SK-N-SH treated with all-trans-retinoic acid at 6 μM for 48 hours (cell line): ENCODE measurements at regions not wholly inside any gene's neighbourhood (a gene's known extent, or its start where the extent isn't known, plus 50 kb on each side); places are given as distances from the start of the nearest gene placed in this dataset.

Experiments used
- ATAC-seq: fragments of 200-7000 bp; cut with Tn5 transposase; 3 replicates; pipeline ENCODE4 v1.9.1; 2020; ENCODE audit warnings: mild to moderate bottlenecking, moderate library complexity
- ARNTL ChIP-seq: fragments of 450-650 bp; formaldehyde crosslinking; IDR thresholded peaks from 2 replicates; pipeline ENCODE4 v1.5.0; 2020; ENCODE audit warnings: low read depth, mild to moderate bottlenecking, moderate library complexity, borderline replicate concordance
- BACH2 ChIP-seq: fragments of 250-450 bp; sonication (Bioruptor Pico); IDR thresholded peaks from 2 replicates; pipeline ENCODE4 v1.9.0; 2021; ENCODE audit warnings: mild to moderate bottlenecking, borderline replicate concordance
- CSDC2 ChIP-seq: fragments of 250-450 bp; sonication (Bioruptor Pico); IDR thresholded peaks from 2 replicates; pipeline ENCODE4 v1.5.0; 2020; ENCODE audit warnings: mild to moderate bottlenecking, moderate library complexity
- ESRRG ChIP-seq: fragments of 250-450 bp; sonication (Bioruptor Pico); IDR thresholded peaks from 2 replicates; pipeline ENCODE4 v1.6.1; 2021; ENCODE audit warnings: mild to moderate bottlenecking
- GLIS3 ChIP-seq: fragments of 250-450 bp; sonication (Bioruptor Pico); IDR thresholded peaks from 2 replicates; pipeline ENCODE4 v1.5.0; 2020; ENCODE audit warnings: mild to moderate bottlenecking, moderate library complexity
- ISL1 ChIP-seq: fragments of 250-450 bp; sonication (Bioruptor Pico); IDR thresholded peaks from 2 replicates; pipeline ENCODE4 v2.1.2; 2022; ENCODE audit warnings: mild to moderate bottlenecking, moderate library complexity
- OSR1 ChIP-seq: fragments of 250-450 bp; sonication (Bioruptor Pico); IDR thresholded peaks from 2 replicates; pipeline ENCODE4 v1.8.0; 2022; ENCODE audit warnings: moderate library complexity, mild to moderate bottlenecking, inconsistent platforms
- PPARA ChIP-seq: fragments of 250-450 bp; sonication (Bioruptor Pico); IDR thresholded peaks from 2 replicates; pipeline ENCODE4 v1.5.0; 2020; ENCODE audit warnings: mild to moderate bottlenecking, borderline replicate concordance
- SNAI2 ChIP-seq: fragments of 250-450 bp; sonication (Bioruptor Pico); IDR thresholded peaks from 2 replicates; pipeline ENCODE4 v1.5.0; 2020; ENCODE audit warnings: mild to moderate bottlenecking, moderate library complexity
- TCF4 ChIP-seq: fragments of 250-450 bp; sonication (Bioruptor Pico); IDR thresholded peaks from 2 replicates; pipeline ENCODE4 v1.8.0; 2021; ENCODE audit warnings: mild to moderate bottlenecking, moderate library complexity, borderline replicate concordance
- TOX ChIP-seq: fragments of 250-450 bp; sonication (Bioruptor Pico); IDR thresholded peaks from 2 replicates; pipeline ENCODE4 v1.8.0; 2021; ENCODE audit warnings: mild to moderate bottlenecking, moderate library complexity, borderline replicate concordance
- ZC3H10 ChIP-seq: fragments of 250-450 bp; sonication (Bioruptor Pico); IDR thresholded peaks from 2 replicates; pipeline ENCODE4 v1.5.1; 2021; ENCODE audit warnings: mild to moderate bottlenecking, moderate library complexity
- ZFP3 ChIP-seq: fragments of 250-450 bp; sonication (Bioruptor Pico); IDR thresholded peaks from 2 replicates; pipeline ENCODE4 v1.5.0; 2020; ENCODE audit warnings: mild to moderate bottlenecking, moderate library complexity
- ZFP30 ChIP-seq: fragments of 450-650 bp; formaldehyde crosslinking; IDR thresholded peaks from 2 replicates; pipeline ENCODE4 v1.5.0; 2022; ENCODE audit warnings: mild to moderate bottlenecking, moderate library complexity
- TF ChIP-seq, protein P1 (sequence below): fragments of 250-450 bp; sonication (Bioruptor Pico); IDR thresholded peaks from 2 replicates; pipeline ENCODE4 v1.5.1; 2021; ENCODE audit warnings: mild to moderate bottlenecking, moderate library complexity
- TF ChIP-seq, protein P2 (sequence below): fragments of 250-450 bp; sonication (Bioruptor Pico); IDR thresholded peaks from 2 replicates; pipeline ENCODE4 v1.8.0; 2021; ENCODE audit warnings: low read depth, mild to moderate bottlenecking, moderate library complexity, borderline replicate concordance
- TF ChIP-seq, protein P3 (sequence below): fragments of 250-450 bp; sonication (Bioruptor Pico); IDR thresholded peaks from 2 replicates; pipeline ENCODE4 v1.8.0; 2020; ENCODE audit warnings: mild to moderate bottlenecking, moderate library complexity, borderline replicate concordance
- TF ChIP-seq, protein P4 (sequence below): fragments of 250-450 bp; sonication (Bioruptor Pico); IDR thresholded peaks from 2 replicates; pipeline ENCODE4 v1.5.0; 2020; ENCODE audit warnings: mild to moderate bottlenecking, moderate library complexity

DNA sequence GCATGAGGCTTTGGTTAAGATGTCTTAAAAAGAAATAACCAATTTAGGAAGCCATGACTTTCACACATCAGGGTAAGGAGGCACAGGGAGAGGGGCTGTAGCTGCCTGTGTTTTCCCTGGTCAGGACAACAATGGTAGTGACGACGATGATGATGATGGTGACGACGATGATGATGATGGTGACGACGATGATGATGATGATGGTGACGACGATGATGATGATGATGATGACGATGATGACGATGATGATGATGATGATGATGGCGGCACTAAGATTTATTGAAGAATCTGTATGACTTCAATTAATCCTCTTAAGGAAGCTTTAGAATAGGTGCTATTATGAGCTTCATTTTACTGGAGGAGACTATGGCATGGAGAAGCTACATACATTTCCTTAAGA is 284.1 kb upstream of the TNRC6C start:
- ATAC-seq, result no peak
- TF ChIP-seq, protein P1, sequence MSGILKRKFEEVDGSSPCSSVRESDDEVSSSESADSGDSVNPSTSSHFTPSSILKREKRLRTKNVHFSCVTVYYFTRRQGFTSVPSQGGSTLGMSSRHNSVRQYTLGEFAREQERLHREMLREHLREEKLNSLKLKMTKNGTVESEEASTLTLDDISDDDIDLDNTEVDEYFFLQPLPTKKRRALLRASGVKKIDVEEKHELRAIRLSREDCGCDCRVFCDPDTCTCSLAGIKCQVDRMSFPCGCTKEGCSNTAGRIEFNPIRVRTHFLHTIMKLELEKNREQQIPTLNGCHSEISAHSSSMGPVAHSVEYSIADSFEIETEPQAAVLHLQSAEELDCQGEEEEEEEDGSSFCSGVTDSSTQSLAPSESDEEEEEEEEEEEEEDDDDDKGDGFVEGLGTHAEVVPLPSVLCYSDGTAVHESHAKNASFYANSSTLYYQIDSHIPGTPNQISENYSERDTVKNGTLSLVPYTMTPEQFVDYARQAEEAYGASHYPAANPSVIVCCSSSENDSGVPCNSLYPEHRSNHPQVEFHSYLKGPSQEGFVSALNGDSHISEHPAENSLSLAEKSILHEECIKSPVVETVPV (CRISPR knock-in tag), result no peak
- TF ChIP-seq GLIS3 (CRISPR knock-in tag) (no peak), ZFP3 (CRISPR knock-in tag) (no peak), ISL1 (CRISPR knock-in tag) (no peak)

DNA sequence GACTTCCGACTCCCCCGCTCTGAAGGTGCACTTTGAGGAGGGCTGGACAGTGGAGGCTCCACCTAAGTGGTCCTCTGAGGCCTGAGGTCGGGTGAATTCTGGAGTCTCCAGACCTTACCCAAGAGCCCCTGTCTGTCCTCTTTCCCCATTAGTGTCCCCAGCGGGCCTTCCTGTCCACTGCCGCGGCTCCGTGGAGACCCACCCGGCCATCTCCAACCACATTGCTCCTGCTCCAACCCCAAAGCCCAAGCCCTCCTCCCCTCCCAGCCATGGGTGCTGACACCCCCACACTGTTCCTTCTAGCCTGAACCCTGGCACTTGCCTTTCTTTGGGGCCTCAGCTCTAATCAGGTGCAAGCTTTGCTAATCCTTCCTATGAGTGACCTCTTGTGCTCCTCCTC is 283.1 kb upstream of the TNRC6C start:
- ATAC-seq, result no peak
- TF ChIP-seq, protein P2, sequence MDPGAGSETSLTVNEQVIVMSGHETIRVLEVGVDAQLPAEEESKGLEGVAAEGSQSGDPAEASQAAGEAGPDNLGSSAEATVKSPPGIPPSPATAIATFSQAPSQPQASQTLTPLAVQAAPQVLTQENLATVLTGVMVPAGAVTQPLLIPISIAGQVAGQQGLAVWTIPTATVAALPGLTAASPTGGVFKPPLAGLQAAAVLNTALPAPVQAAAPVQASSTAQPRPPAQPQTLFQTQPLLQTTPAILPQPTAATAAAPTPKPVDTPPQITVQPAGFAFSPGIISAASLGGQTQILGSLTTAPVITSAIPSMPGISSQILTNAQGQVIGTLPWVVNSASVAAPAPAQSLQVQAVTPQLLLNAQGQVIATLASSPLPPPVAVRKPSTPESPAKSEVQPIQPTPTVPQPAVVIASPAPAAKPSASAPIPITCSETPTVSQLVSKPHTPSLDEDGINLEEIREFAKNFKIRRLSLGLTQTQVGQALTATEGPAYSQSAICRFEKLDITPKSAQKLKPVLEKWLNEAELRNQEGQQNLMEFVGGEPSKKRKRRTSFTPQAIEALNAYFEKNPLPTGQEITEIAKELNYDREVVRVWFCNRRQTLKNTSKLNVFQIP (CRISPR knock-in tag), result no peak
- TF ChIP-seq ISL1 (CRISPR knock-in tag) (no peak), PPARA (CRISPR knock-in tag) (no peak), ZFP3 (CRISPR knock-in tag) (no peak), ZC3H10 (no peak), GLIS3 (CRISPR knock-in tag) (no peak), CSDC2 (CRISPR knock-in tag) (no peak), BACH2 (CRISPR knock-in tag) (no peak), TOX (CRISPR knock-in tag) (no peak), ESRRG (no peak), ZFP30 (CRISPR knock-in tag) (no peak), SNAI2 (CRISPR knock-in tag) (no peak), OSR1 (no peak), ARNTL (CRISPR knock-in tag) (no peak), TCF4 (no peak)
- TF ChIP-seq, protein P1 (CRISPR knock-in tag), result no peak
- TF ChIP-seq, protein P3, sequence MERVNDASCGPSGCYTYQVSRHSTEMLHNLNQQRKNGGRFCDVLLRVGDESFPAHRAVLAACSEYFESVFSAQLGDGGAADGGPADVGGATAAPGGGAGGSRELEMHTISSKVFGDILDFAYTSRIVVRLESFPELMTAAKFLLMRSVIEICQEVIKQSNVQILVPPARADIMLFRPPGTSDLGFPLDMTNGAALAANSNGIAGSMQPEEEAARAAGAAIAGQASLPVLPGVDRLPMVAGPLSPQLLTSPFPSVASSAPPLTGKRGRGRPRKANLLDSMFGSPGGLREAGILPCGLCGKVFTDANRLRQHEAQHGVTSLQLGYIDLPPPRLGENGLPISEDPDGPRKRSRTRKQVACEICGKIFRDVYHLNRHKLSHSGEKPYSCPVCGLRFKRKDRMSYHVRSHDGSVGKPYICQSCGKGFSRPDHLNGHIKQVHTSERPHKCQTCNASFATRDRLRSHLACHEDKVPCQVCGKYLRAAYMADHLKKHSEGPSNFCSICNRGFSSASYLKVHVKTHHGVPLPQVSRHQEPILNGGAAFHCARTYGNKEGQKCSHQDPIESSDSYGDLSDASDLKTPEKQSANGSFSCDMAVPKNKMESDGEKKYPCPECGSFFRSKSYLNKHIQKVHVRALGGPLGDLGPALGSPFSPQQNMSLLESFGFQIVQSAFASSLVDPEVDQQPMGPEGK (CRISPR knock-in tag), result no peak
- TF ChIP-seq, protein P4, sequence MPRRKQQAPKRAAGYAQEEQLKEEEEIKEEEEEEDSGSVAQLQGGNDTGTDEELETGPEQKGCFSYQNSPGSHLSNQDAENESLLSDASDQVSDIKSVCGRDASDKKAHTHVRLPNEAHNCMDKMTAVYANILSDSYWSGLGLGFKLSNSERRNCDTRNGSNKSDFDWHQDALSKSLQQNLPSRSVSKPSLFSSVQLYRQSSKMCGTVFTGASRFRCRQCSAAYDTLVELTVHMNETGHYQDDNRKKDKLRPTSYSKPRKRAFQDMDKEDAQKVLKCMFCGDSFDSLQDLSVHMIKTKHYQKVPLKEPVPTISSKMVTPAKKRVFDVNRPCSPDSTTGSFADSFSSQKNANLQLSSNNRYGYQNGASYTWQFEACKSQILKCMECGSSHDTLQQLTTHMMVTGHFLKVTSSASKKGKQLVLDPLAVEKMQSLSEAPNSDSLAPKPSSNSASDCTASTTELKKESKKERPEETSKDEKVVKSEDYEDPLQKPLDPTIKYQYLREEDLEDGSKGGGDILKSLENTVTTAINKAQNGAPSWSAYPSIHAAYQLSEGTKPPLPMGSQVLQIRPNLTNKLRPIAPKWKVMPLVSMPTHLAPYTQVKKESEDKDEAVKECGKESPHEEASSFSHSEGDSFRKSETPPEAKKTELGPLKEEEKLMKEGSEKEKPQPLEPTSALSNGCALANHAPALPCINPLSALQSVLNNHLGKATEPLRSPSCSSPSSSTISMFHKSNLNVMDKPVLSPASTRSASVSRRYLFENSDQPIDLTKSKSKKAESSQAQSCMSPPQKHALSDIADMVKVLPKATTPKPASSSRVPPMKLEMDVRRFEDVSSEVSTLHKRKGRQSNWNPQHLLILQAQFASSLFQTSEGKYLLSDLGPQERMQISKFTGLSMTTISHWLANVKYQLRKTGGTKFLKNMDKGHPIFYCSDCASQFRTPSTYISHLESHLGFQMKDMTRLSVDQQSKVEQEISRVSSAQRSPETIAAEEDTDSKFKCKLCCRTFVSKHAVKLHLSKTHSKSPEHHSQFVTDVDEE (CRISPR knock-in tag), result no peak
- TF ChIP-seq, all 23 proteins: peak for 0

DNA sequence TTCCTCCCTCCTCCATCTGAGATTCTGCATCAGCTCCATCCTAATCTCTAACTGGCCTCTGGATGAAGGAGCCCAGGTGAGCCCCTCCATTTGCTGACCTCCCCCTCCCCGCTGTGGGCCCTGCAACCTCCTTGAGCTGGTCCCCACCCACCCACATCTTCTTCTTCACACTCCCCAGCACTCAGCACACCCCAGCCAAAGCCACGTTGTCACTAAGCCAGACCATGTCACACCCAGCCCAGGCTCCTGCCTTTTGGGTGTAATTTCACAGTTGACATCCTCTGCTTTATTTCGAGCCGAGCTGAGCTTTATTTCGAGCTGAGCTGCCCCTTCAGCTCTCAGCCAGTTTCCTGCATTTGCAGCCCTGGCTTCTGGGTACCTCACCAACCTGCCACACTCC is 282.7 kb upstream of the TNRC6C start:
- ATAC-seq, result no peak
- TF ChIP-seq, protein P1 (CRISPR knock-in tag), result no peak
- TF ChIP-seq GLIS3 (CRISPR knock-in tag), result no peak
- no peak for TF ChIP-seq BACH2 (CRISPR knock-in tag)
- TF ChIP-seq, protein P2 (CRISPR knock-in tag), result no peak
- TF ChIP-seq SNAI2 (CRISPR knock-in tag), result no peak
- TF ChIP-seq, protein P3 (CRISPR knock-in tag), result no peak
- TF ChIP-seq OSR1, result no peak
- no peak for TF ChIP-seq ZC3H10
- TF ChIP-seq TOX (CRISPR knock-in tag), result no peak
- TF ChIP-seq ZFP3 (CRISPR knock-in tag), result no peak
- TF ChIP-seq PPARA (CRISPR knock-in tag), result no peak
- no peak for TF ChIP-seq ZFP30 (CRISPR knock-in tag)
